ENCODE measurements at regions not wholly inside any gene's neighbourhood (a gene's known extent, or its start where the extent isn't known, plus 50 kb on each side); places are given as distances from the start of the nearest gene placed in this dataset.
A peak's percentile ranks its signal among the peaks of the same experiment; 100 is the strongest.

- DNase-seq (ENCODE audit: low read depth) = no peak
- no peak for TF ChIP-seq CTCF (IDR thresholded peaks at IDR 0.05; ENCODE audit: insufficient read depth, low read depth, low read length, missing control alignments)
- H3K4me3 ChIP-seq (ENCODE audit: low read length) = no peak overlapping the region
Observed at GRCh38 chr6:4606016-4606415, 170.2 kb upstream of the CDYL start.

- DNase-seq (ENCODE audit: low read depth) = no peak
- no peak for TF ChIP-seq CTCF (IDR thresholded peaks at IDR 0.05; ENCODE audit: insufficient read depth, low read depth, low read length, missing control alignments)
- no peak overlapping the region for H3K4me3 ChIP-seq (ENCODE audit: low read length)
Observed at GRCh38 chr6:4603856-4604369, 172.3 kb upstream of the CDYL start.

GRCh38 chr6:4603291-4603690 is 172.9 kb upstream of the CDYL start:
- H3K4me3 ChIP-seq (ENCODE audit: low read length) = no peak overlapping the region
- peak; percentile 98 for DNase-seq (ENCODE audit: low read depth)

GRCh38 chr6:4599924-4600323 is 176.3 kb upstream of the CDYL start:
- TF ChIP-seq CTCF (IDR thresholded peaks at IDR 0.05; ENCODE audit: insufficient read depth, low read depth, low read length, missing control alignments) = no peak
- no peak overlapping the region for H3K4me3 ChIP-seq (ENCODE audit: low read length)
- peak; percentile 97 for DNase-seq (ENCODE audit: low read depth)

More at GRCh38 chr6:4603291-4603690, 172.9 kb upstream of the CDYL start:
- TF ChIP-seq CTCF (IDR thresholded peaks at IDR 0.05; ENCODE audit: insufficient read depth, low read depth, low read length, missing control alignments) = no peak

GRCh38 chr6:4598384-4598995 is 177.7 kb upstream of the CDYL start:
- no peak overlapping the region for H3K4me3 ChIP-seq (ENCODE audit: low read length)
- no peak for TF ChIP-seq CTCF (IDR thresholded peaks at IDR 0.05; ENCODE audit: insufficient read depth, low read depth, low read length, missing control alignments)
- no peak for DNase-seq (ENCODE audit: low read depth)

- no peak for TF ChIP-seq CTCF (IDR thresholded peaks at IDR 0.05; ENCODE audit: insufficient read depth, low read depth, low read length, missing control alignments)
- peak; percentile 52 for DNase-seq (ENCODE audit: low read depth)
- no peak overlapping the region for H3K4me3 ChIP-seq (ENCODE audit: low read length)
Observed at GRCh38 chr6:4593951-4594350, 182.3 kb upstream of the CDYL start.

GRCh38 chr6:4592026-4592425 is 184.2 kb upstream of the CDYL start:
- TF ChIP-seq CTCF (IDR thresholded peaks at IDR 0.05; ENCODE audit: insufficient read depth, low read depth, low read length, missing control alignments) = no peak
- no peak overlapping the region for H3K4me3 ChIP-seq (ENCODE audit: low read length)
- no peak for DNase-seq (ENCODE audit: low read depth)

Measured in epithelial cell of esophagus (primary cell).